GM20000 (cell line): ENCODE measurements at regions not wholly inside any gene's neighbourhood (a gene's known extent, or its start where the extent isn't known, plus 50 kb on each side); places are given as distances from the start of the nearest gene placed in this dataset.

Source experiments
- DNase-seq: peaks from one replicate; pipeline ENCODE4 v3.0.0; 2012; ENCODE audit warnings: low spot score
- TF ChIP-seq, protein P1 (sequence below): IDR thresholded peaks from 2 replicates; pipeline ENCODE4 v1.5.1; 2012; ENCODE audit warnings: mild to moderate bottlenecking, control low read depth; ENCODE audit errors: extremely low read depth, missing control alignments

DNA sequence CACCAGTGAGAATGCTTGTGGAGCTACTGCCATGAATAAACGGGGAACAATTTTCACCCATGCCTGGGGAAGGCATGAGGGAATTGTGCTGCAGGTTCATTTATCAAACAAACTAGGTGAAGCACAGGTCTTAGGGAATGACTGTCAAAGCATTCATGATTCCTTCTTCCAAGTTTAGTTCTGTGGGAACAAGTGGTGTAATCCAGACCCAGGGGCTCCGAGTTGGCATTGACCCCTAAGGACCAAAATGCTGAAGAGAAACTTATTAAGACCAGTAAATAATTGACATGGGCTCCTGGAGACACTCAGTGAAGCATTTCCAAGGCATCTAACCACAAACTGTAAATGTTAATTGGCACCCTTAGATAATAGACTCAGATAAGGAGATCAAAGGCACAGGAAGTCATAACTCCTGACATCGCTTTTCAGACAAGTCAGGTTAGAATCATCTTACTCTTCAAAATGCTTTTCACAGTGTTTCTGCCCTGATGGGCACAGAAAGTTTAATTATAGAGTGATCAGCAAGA is 96.9 kb downstream of the SPP2 start:
- TF ChIP-seq, protein P1, sequence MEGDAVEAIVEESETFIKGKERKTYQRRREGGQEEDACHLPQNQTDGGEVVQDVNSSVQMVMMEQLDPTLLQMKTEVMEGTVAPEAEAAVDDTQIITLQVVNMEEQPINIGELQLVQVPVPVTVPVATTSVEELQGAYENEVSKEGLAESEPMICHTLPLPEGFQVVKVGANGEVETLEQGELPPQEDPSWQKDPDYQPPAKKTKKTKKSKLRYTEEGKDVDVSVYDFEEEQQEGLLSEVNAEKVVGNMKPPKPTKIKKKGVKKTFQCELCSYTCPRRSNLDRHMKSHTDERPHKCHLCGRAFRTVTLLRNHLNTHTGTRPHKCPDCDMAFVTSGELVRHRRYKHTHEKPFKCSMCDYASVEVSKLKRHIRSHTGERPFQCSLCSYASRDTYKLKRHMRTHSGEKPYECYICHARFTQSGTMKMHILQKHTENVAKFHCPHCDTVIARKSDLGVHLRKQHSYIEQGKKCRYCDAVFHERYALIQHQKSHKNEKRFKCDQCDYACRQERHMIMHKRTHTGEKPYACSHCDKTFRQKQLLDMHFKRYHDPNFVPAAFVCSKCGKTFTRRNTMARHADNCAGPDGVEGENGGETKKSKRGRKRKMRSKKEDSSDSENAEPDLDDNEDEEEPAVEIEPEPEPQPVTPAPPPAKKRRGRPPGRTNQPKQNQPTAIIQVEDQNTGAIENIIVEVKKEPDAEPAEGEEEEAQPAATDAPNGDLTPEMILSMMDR = no peak
- no peak for DNase-seq

DNA sequence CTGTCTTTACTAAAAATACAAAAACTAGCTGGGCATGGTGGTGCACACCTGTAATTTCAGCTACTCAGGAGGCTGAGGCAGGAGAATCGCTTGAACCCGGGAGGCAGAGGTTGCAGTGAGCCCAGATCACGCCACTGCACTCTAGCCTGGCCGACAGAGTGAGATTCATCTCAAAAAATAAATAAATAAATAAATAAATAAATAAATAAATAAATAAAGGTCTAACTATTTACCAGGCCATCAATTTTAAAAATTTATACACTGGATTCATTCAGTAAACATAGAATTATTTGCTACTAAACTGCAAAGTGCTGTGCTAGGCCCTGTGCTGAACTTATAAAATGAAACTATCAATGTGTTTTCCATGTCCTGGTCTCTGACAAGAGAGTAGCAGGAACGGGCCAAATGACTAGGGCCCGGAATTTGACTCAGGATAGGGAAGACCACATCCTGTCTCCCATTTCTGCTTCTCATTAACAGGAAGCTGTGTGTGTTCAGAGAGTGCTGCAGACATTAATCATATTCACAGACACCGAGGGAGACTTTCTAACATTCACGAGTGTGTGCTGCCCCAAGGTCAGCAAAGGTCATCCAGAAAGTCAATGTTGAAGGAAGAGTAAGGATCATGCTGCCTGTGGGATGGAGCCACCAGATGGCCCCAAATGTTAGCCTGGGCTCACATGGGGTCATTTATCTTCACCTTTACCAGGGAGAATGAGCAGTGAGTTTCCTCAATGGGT is 95.8 kb downstream of the SPP2 start:
- TF ChIP-seq, protein P1 = no peak
- no peak for DNase-seq

DNA sequence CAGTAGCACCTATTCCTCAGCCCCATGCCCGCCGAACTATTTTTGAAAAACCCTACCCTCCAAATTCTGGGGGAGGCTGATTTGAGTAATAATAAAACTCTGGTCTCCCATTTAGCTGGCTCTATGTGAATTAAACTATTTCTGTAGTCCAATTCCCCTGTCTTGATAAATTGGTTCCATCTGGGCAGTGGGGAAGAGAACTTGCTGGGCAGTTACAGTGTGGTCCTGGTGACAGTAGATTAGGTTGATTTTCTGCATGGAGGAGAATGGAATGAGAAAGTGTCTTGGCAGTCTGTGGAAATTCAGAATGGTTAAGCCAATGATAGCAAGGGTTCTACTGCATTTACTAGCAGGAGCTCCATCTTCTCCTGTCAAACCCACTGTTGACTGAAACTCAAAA is 95.0 kb downstream of the SPP2 start:
- no peak for DNase-seq
- TF ChIP-seq, protein P1 = no peak

DNA sequence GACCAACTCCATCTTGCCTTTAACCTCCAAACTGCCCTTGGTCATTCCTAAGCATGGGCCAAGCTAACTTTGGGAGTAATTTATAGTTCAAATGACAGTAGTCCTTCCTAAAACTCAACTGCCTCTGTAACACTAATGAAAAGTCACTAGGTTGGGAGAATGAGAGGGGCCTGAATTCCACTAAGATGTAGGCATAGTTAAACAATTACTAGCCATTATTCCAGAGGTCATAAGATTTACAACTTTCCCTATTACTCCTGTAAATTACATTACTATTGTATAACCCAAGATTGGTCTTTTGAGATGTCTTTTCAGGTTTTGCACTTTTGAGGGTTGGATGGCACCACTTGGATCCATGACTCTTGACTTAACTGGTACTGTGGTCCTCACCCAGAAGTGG is 94.6 kb downstream of the SPP2 start:
- TF ChIP-seq, protein P1 = no peak
- no peak for DNase-seq

DNA sequence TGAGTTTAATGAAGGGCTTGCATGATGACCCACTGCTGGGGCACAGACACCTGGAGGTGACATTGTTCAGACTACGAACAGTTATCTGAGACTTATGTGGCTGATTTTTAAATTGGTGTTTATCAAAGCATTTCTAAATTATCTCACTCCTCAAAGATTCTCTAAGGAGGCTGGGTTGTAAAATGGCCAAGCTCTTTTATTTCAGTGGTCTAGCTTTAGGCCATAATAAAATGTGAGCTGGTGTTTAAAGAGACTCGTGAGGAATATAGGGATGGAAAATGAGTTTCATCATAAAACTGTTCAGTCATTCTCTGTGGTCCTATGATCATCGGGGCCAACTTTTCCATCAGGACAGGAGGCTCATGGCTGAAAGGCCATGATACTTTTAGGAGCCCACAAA is 93.4 kb downstream of the SPP2 start:
- DNase-seq = no peak
- TF ChIP-seq, protein P1 = no peak

DNA sequence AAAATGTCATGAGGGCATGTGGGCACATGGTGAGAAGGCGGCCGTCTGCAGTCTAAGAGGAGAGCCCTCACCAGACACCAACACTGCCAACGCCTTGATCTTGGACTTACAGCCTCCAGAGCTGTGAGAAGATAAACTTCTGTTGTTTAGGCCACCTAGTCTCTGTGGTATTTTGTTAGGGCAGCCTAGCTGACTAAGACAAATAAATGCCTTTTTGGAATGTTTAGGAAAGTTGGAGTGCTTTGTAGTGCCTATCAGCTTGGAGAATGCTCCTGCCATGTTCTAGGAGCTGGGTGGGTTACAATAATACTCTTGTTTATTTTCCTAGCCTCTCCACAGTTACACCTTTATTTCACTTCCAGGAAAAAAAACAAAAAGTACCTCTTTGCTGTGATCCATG is 92.0 kb downstream of the SPP2 start:
- TF ChIP-seq, protein P1 = no peak
- DNase-seq = no peak

DNA sequence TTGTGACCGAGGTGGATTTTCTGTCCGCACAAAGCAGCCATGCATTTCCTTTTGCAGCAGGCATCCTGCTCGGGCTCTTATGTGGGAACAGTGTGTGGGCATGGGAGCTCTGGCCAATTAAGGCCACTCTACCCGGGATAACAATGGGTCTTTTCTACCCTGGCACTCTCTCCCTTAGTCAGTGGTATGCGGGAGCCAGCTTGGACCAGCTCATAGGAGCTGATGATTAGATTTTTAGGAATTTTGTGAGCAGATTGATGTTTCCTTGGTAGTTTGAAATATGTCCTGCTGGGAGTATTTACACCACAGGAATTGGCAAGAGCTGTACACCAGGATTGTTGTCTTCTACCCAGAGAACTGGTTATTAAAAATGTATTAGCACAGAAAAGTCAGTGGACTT is 89.3 kb downstream of the SPP2 start:
- DNase-seq = no peak
- TF ChIP-seq, protein P1 = no peak
